ENCODE measurements at regions not wholly inside any gene's neighbourhood (a gene's known extent, or its start where the extent isn't known, plus 50 kb on each side); places are given as distances from the start of the nearest gene placed in this dataset.
"Not testable (repeated sequence)": the region's sequence is repeated elsewhere in the genome, so short reads cannot be mapped to it uniquely, and the experiment has no call there.

GRCh38 chr17:43345515-43345914 is 53.3 kb upstream of the ARL4D start:
- H3K36me3 ChIP-seq (ENCODE audit: control insufficient read depth, low read length); H3K27me3 ChIP-seq (ENCODE audit: control insufficient read depth, low read length); H4K20me1 ChIP-seq (ENCODE audit: control insufficient read depth, insufficient read depth, low read depth, low read length); H3K79me2 ChIP-seq (ENCODE audit: control insufficient read depth, low read length); H3F3A ChIP-seq (ENCODE audit: control insufficient read depth, insufficient read depth); H3K4me2 ChIP-seq (ENCODE audit: low read length); H3K4me3 ChIP-seq (ENCODE audit: low read length); H3K4me1 ChIP-seq (ENCODE audit: control insufficient read depth, low read length); H3K9me2 ChIP-seq (replicated peaks; ENCODE audit: control insufficient read depth, low read length); H3K27ac ChIP-seq (ENCODE audit: low read depth, low read length): not testable (repeated sequence)
- peaks cover 37% of the 10 kb centered on the region for H3K9me3 ChIP-seq (ENCODE audit: control insufficient read depth, insufficient read depth, low read length)

GRCh38 chr17:43344685-43345084 is 54.1 kb upstream of the ARL4D start:
- no peak overlapping the region for H3K4me2 ChIP-seq (ENCODE audit: low read length)
- TF ChIP-seq EZH2phosphoT487 (IDR thresholded peaks at IDR 0.05; ENCODE audit: borderline replicate concordance, low read length) = no peak
- TF ChIP-seq CTCF (IDR thresholded peaks at IDR 0.05; ENCODE audit: low read depth, low read length, poor library complexity, severe bottlenecking) = no peak
- H3K9me2 ChIP-seq (replicated peaks; ENCODE audit: control insufficient read depth, low read length) = no peaks in the 10 kb centered on the region
- H4K20me1 ChIP-seq (ENCODE audit: control insufficient read depth, insufficient read depth, low read depth, low read length) = no peaks in the 10 kb centered on the region
- H3F3A ChIP-seq (ENCODE audit: control insufficient read depth, insufficient read depth) = no peaks in the 10 kb centered on the region
- H3K27ac ChIP-seq (ENCODE audit: low read depth, low read length) = no peak overlapping the region
- no peak overlapping the region for H3K4me3 ChIP-seq (ENCODE audit: low read length)
- no peaks in the 10 kb centered on the region for H3K79me2 ChIP-seq (ENCODE audit: control insufficient read depth, low read length)
- H3K9me3 ChIP-seq (ENCODE audit: control insufficient read depth, insufficient read depth, low read length) = peaks cover 33% of the 10 kb centered on the region
- peaks cover 3% of the 10 kb centered on the region; the same call in 1 of the 2 replicates for H3K36me3 ChIP-seq (ENCODE audit: control insufficient read depth, low read length)
- no peaks in the 10 kb centered on the region for H3K27me3 ChIP-seq (ENCODE audit: control insufficient read depth, low read length)
- no peaks in the 10 kb centered on the region for H3K4me1 ChIP-seq (ENCODE audit: control insufficient read depth, low read length)

- Histone ChIP-seq H3K4me2 (ENCODE audit: low read length) (no peak overlapping the region), H3K4me3 (ENCODE audit: low read length) (no peak overlapping the region), H3K27ac (ENCODE audit: low read depth, low read length) (no peak overlapping the region), H3K27me3 (ENCODE audit: control insufficient read depth, low read length) (no peaks in the 10 kb centered on the region), H3K79me2 (ENCODE audit: control insufficient read depth, low read length) (no peaks in the 10 kb centered on the region), H3K36me3 (ENCODE audit: control insufficient read depth, low read length) (no peaks in the 10 kb centered on the region; the same call in 1 of the 2 replicates), H3F3A (ENCODE audit: control insufficient read depth, insufficient read depth) (no peaks in the 10 kb centered on the region), H4K20me1 (ENCODE audit: control insufficient read depth, insufficient read depth, low read depth, low read length) (no peaks in the 10 kb centered on the region), H3K9me2 (replicated peaks; ENCODE audit: control insufficient read depth, low read length) (no peaks in the 10 kb centered on the region), H3K9me3 (ENCODE audit: control insufficient read depth, insufficient read depth, low read length) (peaks cover 14% of the 10 kb centered on the region; the same call in 1 of the 2 replicates), H3K4me1 (ENCODE audit: control insufficient read depth, low read length) (no peaks in the 10 kb centered on the region)
- TF ChIP-seq CTCF (IDR thresholded peaks at IDR 0.05; ENCODE audit: low read depth, low read length, poor library complexity, severe bottlenecking) = no peak
- no peak for TF ChIP-seq EZH2phosphoT487 (IDR thresholded peaks at IDR 0.05; ENCODE audit: borderline replicate concordance, low read length)
Measured at GRCh38 chr17:43342589-43342890, 56.3 kb upstream of the ARL4D start.

- TF ChIP-seq EZH2phosphoT487 (IDR thresholded peaks at IDR 0.05; ENCODE audit: borderline replicate concordance, low read length) = no peak
- no peak for TF ChIP-seq CTCF (IDR thresholded peaks at IDR 0.05; ENCODE audit: low read depth, low read length, poor library complexity, severe bottlenecking)
- no peaks in the 10 kb centered on the region for H3K27me3 ChIP-seq (ENCODE audit: control insufficient read depth, low read length)
- H3K9me3 ChIP-seq (ENCODE audit: control insufficient read depth, insufficient read depth, low read length) = peaks cover 8% of the 10 kb centered on the region; the same call in 1 of the 2 replicates
- no peak overlapping the region for H3K4me2 ChIP-seq (ENCODE audit: low read length)
- no peaks in the 10 kb centered on the region for H3K36me3 ChIP-seq (ENCODE audit: control insufficient read depth, low read length)
- no peaks in the 10 kb centered on the region for H3K4me1 ChIP-seq (ENCODE audit: control insufficient read depth, low read length)
- no peaks in the 10 kb centered on the region for H3K79me2 ChIP-seq (ENCODE audit: control insufficient read depth, low read length)
- no peaks in the 10 kb centered on the region for H3K9me2 ChIP-seq (replicated peaks; ENCODE audit: control insufficient read depth, low read length)
- H3F3A ChIP-seq (ENCODE audit: control insufficient read depth, insufficient read depth) = no peaks in the 10 kb centered on the region
- H3K27ac ChIP-seq (ENCODE audit: low read depth, low read length) = no peak overlapping the region
- no peak overlapping the region for H3K4me3 ChIP-seq (ENCODE audit: low read length)
- H4K20me1 ChIP-seq (ENCODE audit: control insufficient read depth, insufficient read depth, low read depth, low read length) = no peaks in the 10 kb centered on the region
Measured at GRCh38 chr17:43341715-43342588, 56.8 kb upstream of the ARL4D start.
